ENCODE measurements at regions not wholly inside any gene's neighbourhood (a gene's known extent, or its start where the extent isn't known, plus 50 kb on each side); places are given as distances from the start of the nearest gene placed in this dataset.
"Not testable (repeated sequence)": the region's sequence is repeated elsewhere in the genome, so short reads cannot be mapped to it uniquely, and the experiment has no call there.

- FAIRE-seq, result no peak
These were observed 94.7 kb upstream of the FOLH1 start for GRCh38 chr11:49303080-49303479.

- FAIRE-seq, result peak; percentile 49
These were observed 94.0 kb upstream of the FOLH1 start for GRCh38 chr11:49302360-49302759.

DNA sequence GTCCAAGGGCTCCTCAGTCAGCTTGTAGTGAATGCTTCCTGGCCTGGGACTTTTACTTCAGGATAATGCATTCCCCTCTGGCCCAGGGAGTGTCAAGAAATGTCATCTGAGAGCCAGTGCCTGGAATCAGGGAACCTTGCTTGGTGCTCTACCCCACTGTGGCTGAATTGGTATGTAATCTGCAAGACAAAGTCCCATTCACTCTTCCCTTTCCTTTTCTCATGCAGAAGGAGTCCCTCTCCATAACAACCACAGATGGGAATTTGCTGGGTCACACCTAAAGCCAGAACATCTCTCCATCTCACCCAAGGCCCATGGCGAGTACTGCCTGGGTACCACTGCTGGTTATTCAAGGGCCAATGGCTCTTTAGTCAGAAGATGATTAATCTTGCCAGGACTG lies 89.6 kb upstream of the FOLH1 start:
- not testable (repeated sequence) for FAIRE-seq

- not testable (repeated sequence) for FAIRE-seq
These were observed 75.5 kb upstream of the FOLH1 start for GRCh38 chr11:49283911-49284310.

DNA sequence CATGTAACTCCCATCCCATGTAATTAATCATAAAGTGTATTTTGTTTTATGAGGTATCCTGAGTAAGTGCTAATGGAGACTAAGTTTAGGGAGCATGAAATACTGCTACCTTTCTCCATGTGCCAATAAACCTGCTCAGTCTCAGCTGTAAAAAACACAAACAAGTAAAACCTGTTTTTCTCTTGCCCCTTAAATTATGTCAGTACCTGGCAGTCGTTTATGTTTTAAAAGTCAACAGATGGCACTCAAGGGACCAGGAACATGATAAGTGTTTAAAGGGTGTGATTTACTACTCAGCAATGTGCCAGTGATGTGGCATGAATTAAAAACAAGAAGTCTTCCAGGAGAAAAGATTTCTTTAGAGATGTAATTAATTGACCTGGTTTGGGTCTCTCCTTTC lies 74.9 kb upstream of the FOLH1 start:
- FAIRE-seq, result not testable (repeated sequence)

DNA sequence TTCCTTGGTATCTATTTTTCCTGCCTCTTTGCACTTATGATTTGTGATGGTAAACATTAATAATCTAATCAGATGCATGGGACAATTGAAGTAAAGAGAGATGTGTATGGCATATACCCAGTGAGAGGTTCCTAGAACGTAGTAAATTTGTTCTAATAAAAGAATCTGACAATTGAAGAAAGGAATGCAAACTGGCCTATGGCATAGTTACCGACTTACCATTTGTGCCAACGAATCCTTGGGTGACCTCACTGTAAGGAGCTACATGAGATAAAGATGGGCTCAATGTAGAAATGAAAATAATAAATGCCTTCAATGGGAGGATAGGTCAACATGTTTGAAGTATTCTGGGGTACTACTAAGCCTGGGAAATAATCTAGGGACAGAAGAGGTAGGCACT lies 73.7 kb upstream of the FOLH1 start:
- FAIRE-seq, result not testable (repeated sequence)

GRCh38 chr11:49277951-49278350 lies 69.5 kb upstream of the FOLH1 start:
- FAIRE-seq, result not testable (repeated sequence)
